GM12878 (cell line): ENCODE measurements at regions not wholly inside any gene's neighbourhood (a gene's known extent, or its start where the extent isn't known, plus 50 kb on each side); places are given as distances from the start of the nearest gene placed in this dataset.

Experiments used
- ATAC-seq: fragments of 200-7000 bp; cut with Tn5 transposase; 3 replicates; pipeline ENCODE4 v1.9.1; 2020; ENCODE audit warnings: mild to moderate bottlenecking, moderate library complexity
- BruUV-seq: library from RNA; stranded (reverse); fragments of 400-500 nt; replicated peaks from 2 replicates; lab custom pipeline; 2021; lab: Mats Ljungman, UMichigan
- CTCF ChIA-PET: fragments of 300-600 bp; sonication (Branson Sonifier 250); formaldehyde crosslinking; extraction: SDS; loops from one replicate; lab custom pipeline; 2021; ENCODE audit warnings: inconsistent platforms; lab: Yijun Ruan, JAX
- POLR2A ChIA-PET: fragments of 350-600 bp; formaldehyde crosslinking; extraction: SDS; loops from one replicate; lab custom pipeline; 2021; ENCODE audit warnings: inconsistent platforms; lab: Charles Lee
- RAD21 ChIA-PET: fragments of 300-600 bp; sonication (Branson Sonifier 250); formaldehyde crosslinking; loops from one replicate; lab custom pipeline; 2023; ENCODE audit warnings: antibody characterized with exemption; ENCODE audit not compliant: unreplicated experiment; lab: Charles Lee
- SMC1A ChIA-PET: fragments of 300-600 bp; sonication (Branson Sonifier 250); formaldehyde crosslinking; loops from one replicate; lab custom pipeline; 2023; ENCODE audit not compliant: unreplicated experiment, uncharacterized antibody; lab: Charles Lee
- DNase-seq: peaks from one replicate; pipeline ENCODE4 v3.0.0-alpha.2; 2011; ENCODE audit warnings: low read depth, low spot score
- FAIRE-seq: peaks from 3 replicates; lab custom pipeline; 2011; peaks lifted over from hg19 to GRCh38; lab: Jason Lieb, UNC
- H2AFZ ChIP-seq: 2 replicates; pipeline ENCODE4 v1.6.0; 2011; ENCODE audit warnings: low read depth, low read length, control low read depth; ENCODE audit not compliant: control insufficient read depth
- H3K27ac ChIP-seq: 2 replicates; pipeline ENCODE4 v1.5.1; 2011; ENCODE audit warnings: control low read depth; ENCODE audit not compliant: control insufficient read depth, insufficient read depth
- H3K27me3 ChIP-seq, 2 experiments: replicated peaks in 1 of 2; 2 replicates each; pipeline versions ENCODE4 v1.6.0 to v1.6.1; 2011; ENCODE audit warnings: low read length in 1 of 2; ENCODE audit not compliant: control insufficient read depth in 2 of 2, insufficient read depth in 2 of 2
- H3K36me3 ChIP-seq, 2 experiments: 2 replicates each; pipeline ENCODE4 v1.5.1; 2011; ENCODE audit warnings: low read length in 1 of 2; ENCODE audit not compliant: control insufficient read depth in 2 of 2, insufficient read depth in 2 of 2
- H3K4me1 ChIP-seq: 2 replicates; pipeline ENCODE4 v1.6.1; 2011; ENCODE audit warnings: mild to moderate bottlenecking, low read length, moderate library complexity, mixed read lengths; ENCODE audit not compliant: control insufficient read depth, insufficient read depth
- H3K4me2 ChIP-seq: 2 replicates; pipeline ENCODE4 v1.6.0; 2011; ENCODE audit warnings: control low read depth; ENCODE audit not compliant: control insufficient read depth, insufficient read depth
- H3K4me3 ChIP-seq: fragments of 200-600 bp; sonication (generic); 2 replicates; pipeline ENCODE4 v1.5.1; 2016
- H3K79me2 ChIP-seq: 2 replicates; pipeline ENCODE4 v1.6.0; 2011; ENCODE audit warnings: low read length; ENCODE audit not compliant: control insufficient read depth, insufficient read depth
- H3K9ac ChIP-seq: 2 replicates; pipeline ENCODE4 v1.8.0; 2011; ENCODE audit warnings: low read length, control low read depth, mixed read lengths; ENCODE audit not compliant: control insufficient read depth, insufficient read depth
- H3K9me3 ChIP-seq: replicated peaks from 3 replicates; pipeline ENCODE4 v1.5.1; 2011; ENCODE audit warnings: mild to moderate bottlenecking, low read length; ENCODE audit not compliant: control insufficient read depth, insufficient read depth
- H4K20me1 ChIP-seq: 2 replicates; pipeline ENCODE4 v1.6.0; 2011; ENCODE audit not compliant: control insufficient read depth, insufficient read depth
- CHD1 ChIP-seq: IDR thresholded peaks from 2 replicates; pipeline ENCODE4 v1.6.1; 2012; ENCODE audit warnings: low read depth, low read length, improper control_type of control experiment
- HDAC2 ChIP-seq: fragments of 200-600 bp; sonication (generic); IDR thresholded peaks from 2 replicates; pipeline ENCODE4 v1.6.1; 2017
- KLF5 ChIP-seq: fragments of 450-650 bp; IDR thresholded peaks from 2 replicates; pipeline ENCODE4 v1.6.1; 2014; ENCODE audit warnings: mild to moderate bottlenecking; ENCODE audit not compliant: partially characterized antibody
- MEF2A ChIP-seq: IDR thresholded peaks from 2 replicates; pipeline ENCODE4 v1.6.1; 2011; ENCODE audit warnings: low read depth, mild to moderate bottlenecking, low read length, moderate library complexity; ENCODE audit not compliant: insufficient read depth
- PML ChIP-seq: IDR thresholded peaks from 2 replicates; pipeline ENCODE4 v1.6.1; 2012; ENCODE audit warnings: low read length, inconsistent platforms
- RAD51 ChIP-seq: fragments of 450-650 bp; IDR thresholded peaks from 2 replicates; pipeline ENCODE4 v1.6.1; 2016; ENCODE audit warnings: moderate library complexity, mild to moderate bottlenecking, inconsistent platforms
- RB1 ChIP-seq: fragments of 450-650 bp; formaldehyde crosslinking; IDR thresholded peaks from 2 replicates; pipeline ENCODE4 v1.6.1; 2017; ENCODE audit warnings: mild to moderate bottlenecking, borderline replicate concordance
- RUNX3 ChIP-seq: IDR thresholded peaks from 2 replicates; pipeline ENCODE4 v1.6.1; 2012; ENCODE audit warnings: low read length, inconsistent platforms
- SMC3 ChIP-seq: IDR thresholded peaks from 2 replicates; pipeline ENCODE4 v1.6.1; 2011; ENCODE audit warnings: low read length, improper control_type of control experiment, borderline replicate concordance
- SREBF2 ChIP-seq: IDR thresholded peaks from 2 replicates; pipeline ENCODE4 v1.6.1; 2012; ENCODE audit warnings: mild to moderate bottlenecking, low read length
- WGBS: methylation state at CpG from one replicate; pipeline ENCODE4 v1.1.6; 2016; ENCODE audit warnings: low lambda C conversion rate; ENCODE audit not compliant: insufficient replicate concordance, insufficient coverage; ENCODE audit errors: missing lambda C conversion rate; 5-methylcytosine and 5-hydroxymethylcytosine counted together
- in situ Hi-C: fragments of 300-500 bp; cut with MboI; formaldehyde crosslinking; loops from 9 replicates; pipeline ENCODE4 v1.14.3; 2018; ENCODE audit warnings: mixed read lengths
- intact Hi-C: fragments of 100-400 bp; cut with micrococcal nuclease; formaldehyde crosslinking; loops from one replicate; pipeline ENCODE4 v1.14.2; 2022; ENCODE audit not compliant: unreplicated experiment
- TF ChIP-seq, protein P1 (sequence below): fragments of 450-650 bp; IDR thresholded peaks from 2 replicates; pipeline ENCODE4 v1.6.1; 2018; ENCODE audit warnings: mild to moderate bottlenecking, low read depth, moderate library complexity; ENCODE audit not compliant: partially characterized antibody
- TF ChIP-seq, protein P2 (sequence below): IDR thresholded peaks from 2 replicates; pipeline ENCODE4 v1.6.1; 2012; ENCODE audit warnings: mild to moderate bottlenecking, low read depth, low read length
- TF ChIP-seq, protein P3 (sequence below): fragments of 450-650 bp; formaldehyde crosslinking; IDR thresholded peaks from 2 replicates; pipeline ENCODE4 v1.4.0; 2022; ENCODE audit warnings: mild to moderate bottlenecking, moderate library complexity

DNA sequence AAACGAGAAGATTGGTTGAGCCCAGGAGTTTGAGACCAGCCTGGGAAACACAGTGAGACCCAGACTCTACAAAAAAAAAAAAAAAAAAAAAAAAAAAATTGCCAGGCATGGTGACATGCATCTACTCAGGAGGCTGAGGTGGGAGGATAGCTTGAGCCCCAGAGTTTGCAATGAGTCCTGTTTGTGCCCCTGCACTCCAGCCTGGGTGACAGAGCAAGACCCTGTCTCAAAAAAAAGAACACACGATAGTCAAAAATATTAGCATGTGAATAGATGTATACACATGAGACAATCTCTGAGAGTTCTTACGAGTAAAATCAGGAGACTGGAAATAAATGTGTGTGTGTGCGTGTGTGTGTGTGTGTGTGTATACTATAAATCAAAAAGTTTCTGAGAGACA, 966.3 kb downstream of the FSTL5 start:
- FAIRE-seq (no peak), DNase-seq (no peak), ATAC-seq (no peak)
- TF ChIP-seq MEF2A (no peak), SMC3 (no peak), RAD51 (no peak), RB1 (no peak), PML (no peak), SREBF2 (no peak), KLF5 (no peak), CHD1 (no peak), RUNX3 (no peak), HDAC2 (no peak)
- TF ChIP-seq, protein P1, sequence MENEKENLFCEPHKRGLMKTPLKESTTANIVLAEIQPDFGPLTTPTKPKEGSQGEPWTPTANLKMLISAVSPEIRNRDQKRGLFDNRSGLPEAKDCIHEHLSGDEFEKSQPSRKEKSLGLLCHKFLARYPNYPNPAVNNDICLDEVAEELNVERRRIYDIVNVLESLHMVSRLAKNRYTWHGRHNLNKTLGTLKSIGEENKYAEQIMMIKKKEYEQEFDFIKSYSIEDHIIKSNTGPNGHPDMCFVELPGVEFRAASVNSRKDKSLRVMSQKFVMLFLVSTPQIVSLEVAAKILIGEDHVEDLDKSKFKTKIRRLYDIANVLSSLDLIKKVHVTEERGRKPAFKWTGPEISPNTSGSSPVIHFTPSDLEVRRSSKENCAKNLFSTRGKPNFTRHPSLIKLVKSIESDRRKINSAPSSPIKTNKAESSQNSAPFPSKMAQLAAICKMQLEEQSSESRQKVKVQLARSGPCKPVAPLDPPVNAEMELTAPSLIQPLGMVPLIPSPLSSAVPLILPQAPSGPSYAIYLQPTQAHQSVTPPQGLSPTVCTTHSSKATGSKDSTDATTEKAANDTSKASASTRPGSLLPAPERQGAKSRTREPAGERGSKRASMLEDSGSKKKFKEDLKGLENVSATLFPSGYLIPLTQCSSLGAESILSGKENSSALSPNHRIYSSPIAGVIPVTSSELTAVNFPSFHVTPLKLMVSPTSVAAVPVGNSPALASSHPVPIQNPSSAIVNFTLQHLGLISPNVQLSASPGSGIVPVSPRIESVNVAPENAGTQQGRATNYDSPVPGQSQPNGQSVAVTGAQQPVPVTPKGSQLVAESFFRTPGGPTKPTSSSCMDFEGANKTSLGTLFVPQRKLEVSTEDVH, result no peak
- TF ChIP-seq, protein P2, sequence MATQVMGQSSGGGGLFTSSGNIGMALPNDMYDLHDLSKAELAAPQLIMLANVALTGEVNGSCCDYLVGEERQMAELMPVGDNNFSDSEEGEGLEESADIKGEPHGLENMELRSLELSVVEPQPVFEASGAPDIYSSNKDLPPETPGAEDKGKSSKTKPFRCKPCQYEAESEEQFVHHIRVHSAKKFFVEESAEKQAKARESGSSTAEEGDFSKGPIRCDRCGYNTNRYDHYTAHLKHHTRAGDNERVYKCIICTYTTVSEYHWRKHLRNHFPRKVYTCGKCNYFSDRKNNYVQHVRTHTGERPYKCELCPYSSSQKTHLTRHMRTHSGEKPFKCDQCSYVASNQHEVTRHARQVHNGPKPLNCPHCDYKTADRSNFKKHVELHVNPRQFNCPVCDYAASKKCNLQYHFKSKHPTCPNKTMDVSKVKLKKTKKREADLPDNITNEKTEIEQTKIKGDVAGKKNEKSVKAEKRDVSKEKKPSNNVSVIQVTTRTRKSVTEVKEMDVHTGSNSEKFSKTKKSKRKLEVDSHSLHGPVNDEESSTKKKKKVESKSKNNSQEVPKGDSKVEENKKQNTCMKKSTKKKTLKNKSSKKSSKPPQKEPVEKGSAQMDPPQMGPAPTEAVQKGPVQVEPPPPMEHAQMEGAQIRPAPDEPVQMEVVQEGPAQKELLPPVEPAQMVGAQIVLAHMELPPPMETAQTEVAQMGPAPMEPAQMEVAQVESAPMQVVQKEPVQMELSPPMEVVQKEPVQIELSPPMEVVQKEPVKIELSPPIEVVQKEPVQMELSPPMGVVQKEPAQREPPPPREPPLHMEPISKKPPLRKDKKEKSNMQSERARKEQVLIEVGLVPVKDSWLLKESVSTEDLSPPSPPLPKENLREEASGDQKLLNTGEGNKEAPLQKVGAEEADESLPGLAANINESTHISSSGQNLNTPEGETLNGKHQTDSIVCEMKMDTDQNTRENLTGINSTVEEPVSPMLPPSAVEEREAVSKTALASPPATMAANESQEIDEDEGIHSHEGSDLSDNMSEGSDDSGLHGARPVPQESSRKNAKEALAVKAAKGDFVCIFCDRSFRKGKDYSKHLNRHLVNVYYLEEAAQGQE, result no peak
- TF ChIP-seq, protein P3, sequence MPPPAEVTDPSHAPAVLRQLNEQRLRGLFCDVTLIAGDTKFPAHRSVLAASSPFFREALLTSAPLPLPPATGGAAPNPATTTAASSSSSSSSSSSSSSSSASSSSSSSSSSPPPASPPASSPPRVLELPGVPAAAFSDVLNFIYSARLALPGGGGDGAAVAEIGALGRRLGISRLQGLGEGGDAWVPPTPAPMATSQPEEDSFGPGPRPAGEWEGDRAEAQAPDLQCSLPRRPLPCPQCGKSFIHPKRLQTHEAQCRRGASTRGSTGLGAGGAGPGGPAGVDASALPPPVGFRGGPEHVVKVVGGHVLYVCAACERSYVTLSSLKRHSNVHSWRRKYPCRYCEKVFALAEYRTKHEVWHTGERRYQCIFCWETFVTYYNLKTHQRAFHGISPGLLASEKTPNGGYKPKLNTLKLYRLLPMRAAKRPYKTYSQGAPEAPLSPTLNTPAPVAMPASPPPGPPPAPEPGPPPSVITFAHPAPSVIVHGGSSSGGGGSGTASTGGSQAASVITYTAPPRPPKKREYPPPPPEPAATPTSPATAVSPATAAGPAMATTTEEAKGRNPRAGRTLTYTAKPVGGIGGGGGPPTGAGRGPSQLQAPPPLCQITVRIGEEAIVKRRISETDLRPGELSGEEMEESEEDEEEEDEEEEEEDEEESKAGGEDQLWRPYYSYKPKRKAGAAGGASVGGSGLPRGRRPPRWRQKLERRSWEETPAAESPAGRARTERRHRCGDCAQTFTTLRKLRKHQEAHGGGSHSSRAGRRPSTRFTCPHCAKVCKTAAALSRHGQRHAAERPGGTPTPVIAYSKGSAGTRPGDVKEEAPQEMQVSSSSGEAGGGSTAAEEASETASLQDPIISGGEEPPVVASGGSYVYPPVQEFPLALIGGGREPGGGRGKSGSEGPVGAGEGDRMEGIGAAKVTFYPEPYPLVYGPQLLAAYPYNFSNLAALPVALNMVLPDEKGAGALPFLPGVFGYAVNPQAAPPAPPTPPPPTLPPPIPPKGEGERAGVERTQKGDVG (CRISPR knock-in tag), result no peak
- in situ Hi-C loops (no loop called here), intact Hi-C loops (no loop called here)
- RAD21 ChIA-PET, result no interaction called here
- POLR2A ChIA-PET, result no interaction called here
- no peak overlapping the region for H3K4me2 ChIP-seq
- H3K9ac ChIP-seq, result no peak overlapping the region
- no peaks in the 10 kb centered on the region for H3K4me1 ChIP-seq
- no peak overlapping the region for H2AFZ ChIP-seq
- no peak overlapping the region for H3K27ac ChIP-seq
- BruUV-seq, result no TSS peak
- H3K9me3 ChIP-seq, result no peaks in the 10 kb centered on the region
- H3K36me3 ChIP-seq, result no peaks in the 10 kb centered on the region
- 36% methylated on average over 4 of the region's 4 CpGs for WGBS
- no peaks in the 10 kb centered on the region for H3K27me3 ChIP-seq
- CTCF ChIA-PET, result no interaction called here
- H3K79me2 ChIP-seq, result no peaks in the 10 kb centered on the region
- H3K4me3 ChIP-seq, result no peak overlapping the region
- no peaks in the 10 kb centered on the region for H4K20me1 ChIP-seq
- SMC1A ChIA-PET, result no interaction called here
